ENCODE measurements at regions not wholly inside any gene's neighbourhood (a gene's known extent, or its start where the extent isn't known, plus 50 kb on each side); places are given as distances from the start of the nearest gene placed in this dataset.

DNA sequence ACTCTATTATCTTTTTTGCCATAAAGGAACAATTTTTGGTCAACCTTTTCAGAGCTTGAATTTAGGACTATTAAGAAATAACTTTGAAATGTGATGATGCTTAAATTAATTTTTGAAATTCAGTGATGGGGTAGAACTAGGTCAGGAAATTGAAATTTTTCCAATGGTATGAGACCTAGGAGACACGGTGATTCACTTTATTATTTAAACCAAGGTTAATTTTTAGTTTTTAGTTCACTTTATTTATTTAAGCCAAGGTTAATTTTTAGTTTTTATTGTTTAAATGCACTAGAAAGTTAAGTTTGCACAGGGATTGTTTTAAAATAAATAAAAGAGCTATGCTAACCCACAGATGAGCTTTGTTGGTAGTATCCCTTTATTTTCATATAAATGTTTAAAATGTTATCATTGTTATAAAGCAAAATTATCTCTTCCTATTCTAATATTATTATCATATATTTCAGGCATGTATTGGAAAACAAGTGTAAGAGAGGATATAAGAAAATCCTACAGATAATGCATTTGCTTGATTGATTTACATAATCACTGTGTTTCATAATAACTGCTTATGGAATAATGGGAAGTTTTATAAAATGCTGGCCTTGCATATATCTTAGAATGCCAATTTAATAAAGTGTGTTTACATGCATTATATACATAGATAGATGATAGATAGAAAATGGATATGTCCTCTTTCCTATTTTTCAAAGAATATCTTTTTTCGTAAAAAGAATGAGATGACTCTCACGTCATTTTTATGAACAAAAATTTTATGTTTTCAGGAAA, 163.6 kb downstream of the HGF start:
- DNase-seq = no peak

DNA sequence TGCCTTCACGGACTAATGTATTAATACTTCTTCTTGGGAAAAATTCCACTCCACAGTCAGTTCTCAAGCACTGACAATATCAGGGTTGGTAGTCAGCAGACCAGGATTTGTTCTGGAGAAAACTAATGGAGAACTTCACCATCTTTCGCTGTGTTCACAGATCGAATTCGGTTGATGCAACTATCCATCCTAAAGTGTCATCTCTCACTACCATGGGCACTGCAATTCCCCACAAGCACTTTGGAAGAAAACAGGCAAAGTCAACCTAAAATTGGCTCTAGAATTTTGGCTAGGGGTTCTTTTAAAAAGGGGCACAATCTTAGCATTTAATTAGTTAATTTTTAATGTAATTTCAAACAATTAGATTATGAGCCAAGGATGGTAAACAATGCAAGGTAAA, 164.4 kb downstream of the HGF start:
- no peak for DNase-seq

DNA sequence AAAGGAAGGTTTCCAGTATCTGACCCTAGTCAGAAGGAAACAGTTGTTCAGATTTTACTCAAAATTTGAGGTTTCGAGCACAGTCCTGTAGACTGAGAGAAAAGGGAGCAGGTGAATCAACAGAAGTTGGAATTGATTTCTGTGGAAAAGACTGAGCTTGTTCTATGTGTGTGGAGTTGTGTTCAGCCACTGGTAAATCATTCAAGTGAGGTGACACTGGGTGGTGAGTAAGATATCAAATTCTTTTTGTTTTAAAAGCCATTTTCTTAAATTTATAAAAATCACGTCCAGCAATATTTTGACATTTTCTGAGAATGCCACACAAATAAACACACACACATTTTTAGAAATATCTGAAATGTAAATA, 165.1 kb downstream of the HGF start:
- DNase-seq = no peak

GRCh38 chr7:81604075-81604807, 165.6 kb downstream of the HGF start:
- DNase-seq = no peak

GRCh38 chr7:81600608-81601007, 169.2 kb downstream of the HGF start:
- no peak for DNase-seq

- DNase-seq = no peak
Measured at GRCh38 chr7:81598951-81599350, 170.9 kb downstream of the HGF start.

GRCh38 chr7:81594767-81595166, 175.1 kb downstream of the HGF start:
- DNase-seq = no peak

DNA sequence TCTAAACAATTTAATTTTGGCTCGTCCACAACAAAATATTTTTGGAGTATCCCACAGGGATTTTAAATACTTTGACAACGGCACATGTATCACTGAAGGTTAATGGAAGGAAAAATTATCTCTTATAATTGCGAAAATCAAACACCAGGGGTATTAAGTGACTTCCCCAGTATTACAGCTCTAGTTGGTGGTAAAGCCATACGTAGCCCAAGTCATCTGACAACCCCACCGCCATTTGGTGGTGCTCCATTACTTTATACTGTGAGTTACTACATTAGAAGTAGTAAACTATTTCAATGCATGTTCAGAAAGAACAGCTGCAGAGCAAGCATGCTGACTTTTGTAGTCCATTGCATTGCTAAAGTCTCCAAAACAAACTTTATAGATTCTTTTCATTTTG, 179.7 kb downstream of the HGF start:
- DNase-seq = no peak

- DNase-seq = no peak
Measured at GRCh38 chr7:81584667-81585066, 185.2 kb downstream of the HGF start.

GRCh38 chr7:81583882-81584533, 185.8 kb downstream of the HGF start:
- no peak for DNase-seq

DNA sequence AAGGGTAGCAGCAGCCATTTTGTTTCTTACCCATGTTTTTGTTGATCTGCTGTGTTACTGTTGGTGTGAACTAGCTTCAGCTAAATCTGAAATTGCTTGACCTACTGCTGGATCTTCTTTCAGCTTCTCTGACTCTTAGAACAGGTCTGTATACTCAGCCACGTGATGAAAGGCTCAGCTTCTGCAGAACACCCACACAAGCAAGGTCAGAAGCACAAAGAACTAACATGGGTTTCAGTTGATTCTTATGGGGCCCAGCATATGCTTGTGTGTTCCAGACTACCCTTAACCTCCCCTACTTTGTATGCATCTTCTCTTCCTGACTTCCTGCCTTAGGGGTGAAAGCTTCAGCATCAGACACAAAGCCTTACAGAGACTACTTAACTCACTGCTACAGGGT, 186.8 kb downstream of the HGF start:
- DNase-seq = no peak

GRCh38 chr7:81577642-81578340, 192.1 kb downstream of the HGF start:
- no peak for DNase-seq

DNA sequence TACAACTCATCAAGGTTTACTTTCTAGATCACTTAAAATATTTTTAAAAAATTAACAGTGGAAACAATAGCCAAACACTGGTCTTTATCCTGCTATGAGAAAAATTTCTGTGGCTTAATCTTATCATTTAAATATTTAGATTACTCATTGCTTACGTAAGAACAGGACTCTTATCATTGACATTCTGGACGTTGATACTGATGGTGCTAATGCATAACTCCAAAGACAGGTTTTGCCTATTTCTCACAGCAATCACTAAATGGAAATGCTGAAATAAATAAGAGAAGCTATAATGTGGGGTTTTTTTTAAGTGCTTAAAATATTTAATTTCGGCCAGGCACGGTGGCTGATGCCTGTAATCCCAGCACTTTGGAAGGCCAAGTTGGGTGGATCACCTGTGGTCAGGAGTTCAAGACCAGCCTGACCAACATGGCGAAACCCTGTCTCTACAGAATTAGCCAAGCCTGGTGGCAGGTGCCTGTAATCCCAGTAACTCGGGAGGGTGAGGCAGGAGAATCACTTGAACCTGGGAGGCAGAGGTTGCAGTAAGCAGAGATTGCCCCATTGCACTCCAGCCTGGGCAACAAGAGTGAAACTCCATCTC, 195.0 kb downstream of the HGF start:
- DNase-seq = no peak

- DNase-seq = no peak
Measured at GRCh38 chr7:81573932-81574331, 195.9 kb downstream of the HGF start.

DNA sequence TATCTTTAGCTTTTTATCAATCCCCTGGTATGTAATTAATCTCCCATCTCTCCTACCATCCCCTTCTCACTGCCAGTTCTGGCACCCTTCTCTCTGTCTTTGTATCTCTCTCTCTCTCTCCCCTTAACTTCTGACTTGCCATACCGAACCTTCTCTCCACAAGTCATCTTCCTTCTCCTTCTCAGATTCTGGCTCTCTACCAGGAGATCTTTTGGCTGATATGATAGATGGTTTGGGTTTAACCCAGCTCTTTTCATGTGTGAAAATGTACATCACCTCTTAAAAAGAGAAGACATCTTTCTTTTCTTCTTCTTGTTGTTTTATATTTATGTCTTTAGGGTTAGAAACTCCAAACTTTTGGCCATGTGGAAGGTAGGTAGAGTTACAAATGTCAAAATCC, 196.7 kb downstream of the HGF start:
- DNase-seq = no peak

- no peak for DNase-seq
Measured at GRCh38 chr7:81562581-81562980, 207.3 kb downstream of the HGF start.

- DNase-seq = no peak
Measured at GRCh38 chr7:81560708-81561107, 209.1 kb downstream of the HGF start.

DNA sequence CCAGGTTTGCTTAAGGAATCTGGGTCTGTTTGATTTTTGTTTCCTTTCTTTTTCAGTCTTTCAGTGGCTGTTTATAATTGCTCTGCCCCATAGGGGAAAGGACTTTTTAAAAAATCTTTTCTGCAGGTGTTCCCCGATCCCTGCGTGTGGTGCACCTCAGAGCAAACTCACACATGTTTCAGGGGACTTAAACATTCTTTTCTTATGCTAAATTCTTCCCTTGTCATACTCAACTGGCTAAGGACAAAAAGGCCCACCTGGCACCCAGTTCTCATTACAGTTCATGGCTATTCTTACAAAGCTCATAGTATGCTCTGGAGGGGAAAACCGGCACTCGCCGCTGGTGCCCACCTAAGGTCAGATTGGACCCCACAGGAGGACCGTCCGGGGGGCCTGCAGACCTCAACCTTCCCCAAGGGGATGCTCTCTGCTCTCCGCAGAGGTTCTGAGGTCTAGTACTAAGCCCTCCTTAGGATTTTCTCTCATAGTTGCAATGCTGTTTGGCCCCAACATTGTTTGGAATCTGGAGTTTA, 220.3 kb downstream of the HGF start:
- no peak for DNase-seq

GRCh38 chr7:81534996-81535395, 234.9 kb downstream of the HGF start:
- DNase-seq = no peak

DNA sequence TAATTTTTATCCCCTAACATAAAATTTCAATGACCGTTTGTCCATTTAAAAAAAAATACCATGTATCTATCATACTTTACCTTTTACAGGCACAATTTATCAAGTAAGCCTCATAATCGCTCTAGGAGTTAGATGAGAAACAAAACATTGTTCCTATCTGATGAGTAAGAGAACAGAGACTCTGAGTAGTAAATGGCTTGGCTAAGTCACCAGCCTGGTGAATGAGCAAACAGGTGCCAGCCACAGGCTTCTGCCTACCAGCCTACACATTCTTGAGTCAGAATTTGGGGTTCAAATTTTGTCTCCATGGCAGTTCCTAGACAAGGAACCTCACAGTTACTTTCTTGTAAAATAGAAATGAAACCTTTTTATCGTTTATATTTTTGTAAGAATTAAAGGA, 235.4 kb downstream of the HGF start:
- no peak for DNase-seq

DNA sequence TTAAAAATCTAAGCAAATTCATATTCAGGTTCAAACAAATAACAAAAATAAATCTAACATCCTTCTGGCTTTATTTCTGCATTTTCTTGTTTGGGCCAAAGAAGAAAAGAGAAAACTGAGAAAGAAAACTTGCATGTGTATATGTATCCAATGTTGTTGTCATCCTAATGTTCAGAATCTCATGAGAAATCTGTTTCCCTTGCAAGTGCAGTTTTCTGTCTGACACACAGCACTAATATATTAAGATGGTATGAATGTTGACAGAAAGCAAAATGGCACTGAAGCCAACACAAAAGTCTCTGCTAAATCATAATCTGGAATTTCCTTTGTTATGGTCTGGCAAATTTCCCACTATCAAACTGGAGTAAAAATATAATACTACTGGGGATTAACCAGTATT, 235.9 kb downstream of the HGF start:
- no peak for DNase-seq

GRCh38 chr7:81533426-81533825, 236.4 kb downstream of the HGF start:
- DNase-seq = no peak

DNA sequence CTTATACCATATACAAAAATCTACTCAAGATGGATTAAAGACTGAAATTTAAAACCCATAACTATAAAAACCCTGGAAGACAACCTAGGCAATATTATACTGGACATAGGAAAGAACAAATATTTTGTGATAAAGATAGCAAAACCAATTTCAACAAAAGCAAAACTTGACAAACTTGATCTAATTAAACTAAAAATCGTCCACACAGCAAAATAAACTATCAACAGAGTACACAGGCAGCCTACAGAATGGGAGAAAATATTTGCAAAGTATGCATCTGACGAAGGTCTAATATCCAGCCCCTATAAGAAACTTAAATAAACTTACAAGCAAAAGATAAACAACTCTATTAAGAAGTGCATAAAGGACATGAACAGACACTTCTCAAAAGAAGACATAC, 240.1 kb downstream of the HGF start:
- DNase-seq = no peak
